Activated B cell treated with CpG ODN at 0.5 μM for 24 hours (primary cell): ENCODE measurements at regions not wholly inside any gene's neighbourhood (a gene's known extent, or its start where the extent isn't known, plus 50 kb on each side); places are given as distances from the start of the nearest gene placed in this dataset.

Experiments
- ATAC-seq: fragments of 200-7000 bp; cut with Tn5 transposase; one replicate; pipeline ENCODE4 v1.10.0; 2021; ENCODE audit warnings: low read depth, mild to moderate bottlenecking, moderate library complexity
- CTCF ChIA-PET: fragments of 350-600 bp; sonication (Branson Sonifier 250); formaldehyde crosslinking; loops from one replicate; lab custom pipeline; 2021; ENCODE audit warnings: antibody characterized with exemption; lab: Charles Lee
- POLR2A ChIA-PET: fragments of 350-600 bp; sonication (Branson Sonifier 250); formaldehyde crosslinking; loops from one replicate; lab custom pipeline; 2021; ENCODE audit warnings: antibody characterized with exemption; lab: Charles Lee
- DNase-seq: peaks from one replicate; pipeline ENCODE4 v3.0.0; 2022
- H3K27ac Mint-ChIP-seq: one replicate; pipeline ENCODE4 v1.8.0; 2020; ENCODE audit warnings: mixed read lengths
- H3K27me3 Mint-ChIP-seq: one replicate; pipeline ENCODE4 v1.8.0; 2021; ENCODE audit warnings: mixed read lengths
- H3K36me3 Mint-ChIP-seq: one replicate; pipeline ENCODE4 v1.8.0; 2021; ENCODE audit warnings: low read depth, mixed read lengths
- H3K4me1 Mint-ChIP-seq: one replicate; pipeline ENCODE4 v1.8.0; 2021; ENCODE audit warnings: mixed read lengths
- H3K4me3 Mint-ChIP-seq: one replicate; pipeline ENCODE4 v1.8.0; 2020; ENCODE audit warnings: mild to moderate bottlenecking, mixed read lengths
- H3K9me3 Mint-ChIP-seq: one replicate; pipeline ENCODE4 v1.8.0; 2020; ENCODE audit warnings: mixed read lengths
- intact Hi-C: fragments of 100-400 bp; cut with micrococcal nuclease; formaldehyde crosslinking; loops from one replicate; pipeline ENCODE4 v1.15.1; 2024
- TF ChIP-seq, protein P1 (sequence below): fragments of 200-600 bp; IDR thresholded peaks from one replicate; pipeline ENCODE4 v1.8.0; 2022; ENCODE audit warnings: antibody characterized with exemption, mild to moderate bottlenecking

DNA sequence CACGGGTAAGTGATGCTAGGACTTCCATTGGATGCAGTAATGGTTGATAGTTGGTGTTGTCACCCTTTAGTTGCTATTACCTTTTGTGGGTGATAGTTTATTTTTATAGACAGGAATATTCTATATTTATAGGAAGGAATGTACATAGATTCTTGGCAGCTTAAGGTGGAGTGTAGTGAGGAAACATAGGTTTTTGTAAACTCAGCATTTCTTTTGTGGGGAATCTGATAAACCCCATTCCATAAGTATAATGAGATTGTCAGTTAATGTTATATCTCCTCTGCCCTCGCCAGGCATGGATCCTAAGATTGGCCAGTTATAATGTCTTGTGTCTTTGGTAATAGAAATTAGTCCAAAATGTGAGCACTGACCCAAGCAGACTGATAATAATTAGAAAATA lies 262.7 kb downstream of the JRKL start:
- CTCF ChIA-PET, result interaction anchor here (0.6 kb wide), 1 partner anchor 12 kb away, joined by 3 read pairs; no protein-coding TSS in a partner anchor
- no peak overlapping the region for H3K4me3 Mint-ChIP-seq
- no peaks in the 10 kb centered on the region for H3K36me3 Mint-ChIP-seq

DNA sequence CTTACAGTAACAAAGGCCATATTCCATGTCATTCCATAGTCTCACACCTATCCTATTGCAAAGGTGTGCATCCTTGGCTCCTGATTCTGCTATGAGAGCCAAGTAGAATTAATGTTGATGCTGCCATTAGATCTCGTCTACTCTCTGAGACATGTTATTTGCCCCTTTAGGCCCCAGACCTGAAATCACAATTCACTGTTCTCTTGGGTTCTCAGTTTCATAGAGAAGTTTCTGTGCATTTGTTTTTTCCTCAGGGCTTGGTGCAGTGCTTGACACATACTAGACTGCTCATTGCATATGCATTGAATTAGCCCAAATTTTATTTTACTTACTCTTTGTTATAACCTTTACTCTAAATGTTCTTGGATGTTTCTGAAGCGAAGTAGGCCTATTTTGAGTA lies 265.7 kb downstream of the JRKL start:
- ChIA-PET POLR2A (no interaction called here), CTCF (no interaction called here)
- H3K27me3 Mint-ChIP-seq, result no peaks in the 10 kb centered on the region
- ATAC-seq, result no peak
- intact Hi-C loops, result no loop called here
- no peak overlapping the region for H3K4me3 Mint-ChIP-seq
- no peaks in the 10 kb centered on the region for H3K9me3 Mint-ChIP-seq
- TF ChIP-seq, protein P1, sequence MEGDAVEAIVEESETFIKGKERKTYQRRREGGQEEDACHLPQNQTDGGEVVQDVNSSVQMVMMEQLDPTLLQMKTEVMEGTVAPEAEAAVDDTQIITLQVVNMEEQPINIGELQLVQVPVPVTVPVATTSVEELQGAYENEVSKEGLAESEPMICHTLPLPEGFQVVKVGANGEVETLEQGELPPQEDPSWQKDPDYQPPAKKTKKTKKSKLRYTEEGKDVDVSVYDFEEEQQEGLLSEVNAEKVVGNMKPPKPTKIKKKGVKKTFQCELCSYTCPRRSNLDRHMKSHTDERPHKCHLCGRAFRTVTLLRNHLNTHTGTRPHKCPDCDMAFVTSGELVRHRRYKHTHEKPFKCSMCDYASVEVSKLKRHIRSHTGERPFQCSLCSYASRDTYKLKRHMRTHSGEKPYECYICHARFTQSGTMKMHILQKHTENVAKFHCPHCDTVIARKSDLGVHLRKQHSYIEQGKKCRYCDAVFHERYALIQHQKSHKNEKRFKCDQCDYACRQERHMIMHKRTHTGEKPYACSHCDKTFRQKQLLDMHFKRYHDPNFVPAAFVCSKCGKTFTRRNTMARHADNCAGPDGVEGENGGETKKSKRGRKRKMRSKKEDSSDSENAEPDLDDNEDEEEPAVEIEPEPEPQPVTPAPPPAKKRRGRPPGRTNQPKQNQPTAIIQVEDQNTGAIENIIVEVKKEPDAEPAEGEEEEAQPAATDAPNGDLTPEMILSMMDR, result no peak
- no peaks in the 10 kb centered on the region for H3K36me3 Mint-ChIP-seq
- H3K27ac Mint-ChIP-seq, result no peak overlapping the region
- no peaks in the 10 kb centered on the region for H3K4me1 Mint-ChIP-seq
- DNase-seq, result no peak

More for the DNA sequence above, 262.7 kb downstream of the JRKL start:
- TF ChIP-seq, protein P1, result no peak
- Mint-ChIP-seq H3K27me3 (no peaks in the 10 kb centered on the region), H3K4me1 (no peaks in the 10 kb centered on the region), H3K9me3 (no peaks in the 10 kb centered on the region), H3K27ac (no peak overlapping the region)
- no peak for DNase-seq
- no peak for ATAC-seq
- intact Hi-C loops, result no loop called here
- POLR2A ChIA-PET, result no interaction called here

DNA sequence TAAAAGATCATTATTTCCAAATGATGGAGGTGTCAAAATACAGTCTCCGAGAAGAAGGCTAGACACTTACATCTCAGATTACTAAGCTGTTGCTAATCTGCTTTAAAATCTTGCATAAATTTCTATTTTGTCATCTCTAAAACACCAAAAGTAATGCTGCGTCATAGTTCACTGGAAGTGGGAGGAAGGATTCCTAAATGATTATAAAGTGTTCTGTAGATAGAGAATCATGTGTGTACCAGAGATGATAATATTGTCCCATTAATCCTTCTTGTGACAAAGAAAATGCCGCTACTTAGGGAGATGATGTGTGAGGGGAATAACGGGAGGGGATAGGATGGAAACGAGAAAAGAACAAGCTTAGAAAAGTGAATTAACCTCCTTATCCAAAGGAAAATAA lies 268.6 kb downstream of the JRKL start:
- POLR2A ChIA-PET, result no interaction called here

DNA sequence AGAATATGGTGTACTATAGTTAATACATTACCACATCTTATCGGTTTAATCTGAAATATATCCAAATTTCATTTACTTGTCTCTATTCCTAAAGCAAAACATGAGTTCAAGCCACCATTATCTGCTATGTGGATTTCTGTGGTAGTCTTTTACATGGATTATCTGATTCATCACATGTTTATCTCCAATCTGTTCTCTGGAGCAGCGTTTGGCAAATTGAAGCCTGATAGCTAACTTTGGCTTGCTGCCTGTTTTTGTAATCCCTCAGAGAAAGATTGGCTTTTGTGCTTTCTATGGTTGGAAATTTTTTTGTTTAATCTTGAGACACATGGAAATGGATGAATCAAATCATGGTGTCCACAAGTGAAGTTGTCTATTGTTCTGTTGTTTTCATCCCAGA lies 274.3 kb downstream of the JRKL start:
- POLR2A ChIA-PET, result no interaction called here
- Mint-ChIP-seq H3K27me3 (no peaks in the 10 kb centered on the region), H3K4me3 (no peak overlapping the region), H3K4me1 (no peaks in the 10 kb centered on the region), H3K36me3 (no peaks in the 10 kb centered on the region), H3K27ac (no peak overlapping the region), H3K9me3 (no peaks in the 10 kb centered on the region)
- intact Hi-C loops, result no loop called here
- DNase-seq (no peak), ATAC-seq (no peak)
- CTCF ChIA-PET, result no interaction called here
- TF ChIP-seq, protein P1, result no peak

More for the DNA sequence above, 268.6 kb downstream of the JRKL start:
- Mint-ChIP-seq H3K4me1 (no peaks in the 10 kb centered on the region), H3K9me3 (no peaks in the 10 kb centered on the region), H3K27ac (no peak overlapping the region), H3K36me3 (no peaks in the 10 kb centered on the region), H3K4me3 (no peak overlapping the region), H3K27me3 (no peaks in the 10 kb centered on the region)
- CTCF ChIA-PET, result no interaction called here
- ATAC-seq, result no peak
- no peak for DNase-seq
- intact Hi-C loops, result no loop called here
- TF ChIP-seq, protein P1, result no peak

DNA sequence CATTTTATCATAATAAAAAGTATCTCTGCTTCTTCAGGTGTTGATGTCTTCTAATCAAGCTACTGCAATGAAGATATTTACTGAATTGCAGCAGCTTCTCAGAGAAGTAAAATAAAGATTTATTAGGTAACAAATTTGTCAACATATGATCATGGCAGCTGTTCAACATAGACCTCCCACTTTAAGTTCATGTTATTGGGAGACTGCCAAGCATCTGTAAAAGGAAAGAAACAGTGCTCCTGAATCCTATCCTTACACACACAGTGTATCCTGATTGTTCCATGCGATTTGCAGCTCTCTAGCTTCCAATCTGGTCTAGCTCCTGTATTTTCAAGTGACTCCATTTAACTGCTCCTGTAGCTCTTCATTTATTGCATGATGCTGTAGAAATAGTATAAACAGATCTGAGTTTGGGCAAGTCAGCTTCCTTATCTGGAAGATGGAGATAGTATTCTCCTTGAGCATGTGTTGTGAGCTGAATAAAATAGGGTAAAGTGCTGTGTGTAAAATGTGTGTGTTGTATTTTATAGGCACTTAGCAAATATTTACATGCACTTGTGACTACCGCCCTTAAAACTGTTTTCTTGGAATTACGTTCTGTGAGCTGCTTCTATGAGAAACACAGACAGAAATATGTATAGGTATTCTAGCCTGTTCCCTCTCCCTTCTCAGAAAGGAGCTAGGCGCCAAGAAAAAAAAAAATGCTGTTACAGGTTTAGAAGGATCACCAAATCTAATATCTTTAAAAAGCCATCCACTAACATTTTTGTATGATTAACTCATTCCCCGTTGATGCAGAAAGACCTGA lies 290.6 kb downstream of the JRKL start:
- DNase-seq (no peak), ATAC-seq (no peak)
- TF ChIP-seq, protein P1, result no peak
- Mint-ChIP-seq H3K4me1 (no peaks in the 10 kb centered on the region), H3K4me3 (no peak overlapping the region), H3K36me3 (no peaks in the 10 kb centered on the region), H3K27ac (no peak overlapping the region), H3K9me3 (peaks cover 2% of the 10 kb centered on the region), H3K27me3 (no peaks in the 10 kb centered on the region)
- ChIA-PET CTCF (no interaction called here), POLR2A (no interaction called here)
- intact Hi-C loops, result no loop called here
